ENCODE measurements at regions not wholly inside any gene's neighbourhood (a gene's known extent, or its start where the extent isn't known, plus 50 kb on each side); places are given as distances from the start of the nearest gene placed in this dataset.

- Histone ChIP-seq H3K36me3 (no peaks in the 10 kb centered on the region), H3K9me3 (no peaks in the 10 kb centered on the region), H3K4me3 (no peak overlapping the region), H3K4me1 (no peaks in the 10 kb centered on the region), H3K27me3 (no peaks in the 10 kb centered on the region), H3K27ac (no peak overlapping the region)
- intact Hi-C loops (cut with DNase I), result no loop called here
- no peak for TF ChIP-seq CTCF (IDR thresholded peaks at IDR 0.05)
- no peak for DNase-seq (ENCODE audit: low spot score in 2 of 2)
Measured at GRCh38 chr4:160399826-160400225, 1296.9 kb downstream of the RAPGEF2 start.

GRCh38 chr4:160403081-160403480 is 1300.2 kb downstream of the RAPGEF2 start:
- Histone ChIP-seq H3K27me3 (no peaks in the 10 kb centered on the region), H3K36me3 (no peaks in the 10 kb centered on the region), H3K4me1 (no peaks in the 10 kb centered on the region), H3K9me3 (no peaks in the 10 kb centered on the region), H3K27ac (no peak overlapping the region), H3K4me3 (no peak overlapping the region)
- DNase-seq (ENCODE audit: low spot score in 2 of 2), result no peak
- no peak for TF ChIP-seq CTCF (IDR thresholded peaks at IDR 0.05)
- intact Hi-C loops (cut with DNase I), result no loop called here

GRCh38 chr4:160406263-160406825 is 1303.5 kb downstream of the RAPGEF2 start:
- TF ChIP-seq CTCF (IDR thresholded peaks at IDR 0.05), result no peak
- no peak overlapping the region for H3K4me3 ChIP-seq
- H3K27me3 ChIP-seq, result no peaks in the 10 kb centered on the region
- H3K27ac ChIP-seq, result no peak overlapping the region
- H3K9me3 ChIP-seq, result no peaks in the 10 kb centered on the region
- no peaks in the 10 kb centered on the region for H3K36me3 ChIP-seq
- no peak for DNase-seq (ENCODE audit: low spot score in 2 of 2)
- H3K4me1 ChIP-seq, result no peaks in the 10 kb centered on the region
- intact Hi-C loops (cut with DNase I), result no loop called here

- Histone ChIP-seq H3K36me3 (no peaks in the 10 kb centered on the region), H3K9me3 (no peaks in the 10 kb centered on the region), H3K27ac (no peak overlapping the region), H3K4me1 (no peaks in the 10 kb centered on the region), H3K27me3 (no peaks in the 10 kb centered on the region), H3K4me3 (no peak overlapping the region)
- intact Hi-C loops (cut with DNase I), result no loop called here
- no peak for TF ChIP-seq CTCF (IDR thresholded peaks at IDR 0.05)
- no peak for DNase-seq (ENCODE audit: low spot score in 2 of 2)
Measured at GRCh38 chr4:160414496-160414895, 1311.6 kb downstream of the RAPGEF2 start.

GRCh38 chr4:160423879-160424451 is 1321.1 kb downstream of the RAPGEF2 start:
- intact Hi-C loops (cut with DNase I), result no loop called here
- no peaks in the 10 kb centered on the region for H3K9me3 ChIP-seq
- no peak overlapping the region for H3K27ac ChIP-seq
- H3K36me3 ChIP-seq, result no peaks in the 10 kb centered on the region
- DNase-seq (ENCODE audit: low spot score in 2 of 2), result no peak
- H3K4me1 ChIP-seq, result no peaks in the 10 kb centered on the region
- TF ChIP-seq CTCF (IDR thresholded peaks at IDR 0.05), result no peak
- H3K4me3 ChIP-seq, result no peak overlapping the region
- H3K27me3 ChIP-seq, result no peaks in the 10 kb centered on the region

GRCh38 chr4:160426233-160426632 is 1323.4 kb downstream of the RAPGEF2 start:
- TF ChIP-seq CTCF (IDR thresholded peaks at IDR 0.05), result no peak
- Histone ChIP-seq H3K4me3 (no peak overlapping the region), H3K36me3 (no peaks in the 10 kb centered on the region), H3K9me3 (no peaks in the 10 kb centered on the region), H3K27me3 (no peaks in the 10 kb centered on the region), H3K4me1 (no peaks in the 10 kb centered on the region), H3K27ac (no peak overlapping the region)
- intact Hi-C loops (cut with DNase I), result no loop called here
- DNase-seq (ENCODE audit: low spot score in 2 of 2), result no peak

Measured in ascending aorta (tissue), 2 donors.